ENCODE measurements at regions not wholly inside any gene's neighbourhood (a gene's known extent, or its start where the extent isn't known, plus 50 kb on each side); places are given as distances from the start of the nearest gene placed in this dataset.

GRCh38 chr17:33854596-33854995 lies 400.5 kb upstream of the CCL2 start:
- TF ChIP-seq CTCF (IDR thresholded peaks at IDR 0.05) (no peak), POLR2A (IDR thresholded peaks at IDR 0.05) (no peak)

Data from Peyer's patch (tissue), 4 donors.